Panc1 (cell line): ENCODE measurements at regions not wholly inside any gene's neighbourhood (a gene's known extent, or its start where the extent isn't known, plus 50 kb on each side); places are given as distances from the start of the nearest gene placed in this dataset.

Source experiments
- POLR2AphosphoS5 ChIP-seq: IDR thresholded peaks from 2 replicates; pipeline ENCODE4 v1.6.1; 2012; ENCODE audit warnings: mild to moderate bottlenecking, low read depth, low read length, moderate library complexity
- SIN3A ChIP-seq: IDR thresholded peaks from 2 replicates; pipeline ENCODE4 v1.6.1; 2012; ENCODE audit warnings: low read depth, mild to moderate bottlenecking, low read length, moderate library complexity, borderline replicate concordance; ENCODE audit not compliant: insufficient read depth
- TCF7L2 ChIP-seq: IDR thresholded peaks from 2 replicates; pipeline ENCODE4 v1.6.1; 2011; ENCODE audit warnings: mild to moderate bottlenecking, low read depth, low read length, inconsistent platforms
- TF ChIP-seq, protein P1 (sequence below): fragments of 450-650 bp; IDR thresholded peaks from 2 replicates; pipeline ENCODE4 v1.5.1; 2017; ENCODE audit warnings: mild to moderate bottlenecking
- TF ChIP-seq, protein P2 (sequence below), 2 experiments: IDR thresholded peaks; 2 replicates each; pipeline ENCODE4 v1.6.1; 2011 to 2012; ENCODE audit warnings: low read depth in 2 of 2, control low read depth in 1 of 2, low read length in 1 of 2, mild to moderate bottlenecking in 1 of 2, moderate library complexity in 1 of 2; ENCODE audit not compliant: insufficient read depth in 1 of 2

DNA sequence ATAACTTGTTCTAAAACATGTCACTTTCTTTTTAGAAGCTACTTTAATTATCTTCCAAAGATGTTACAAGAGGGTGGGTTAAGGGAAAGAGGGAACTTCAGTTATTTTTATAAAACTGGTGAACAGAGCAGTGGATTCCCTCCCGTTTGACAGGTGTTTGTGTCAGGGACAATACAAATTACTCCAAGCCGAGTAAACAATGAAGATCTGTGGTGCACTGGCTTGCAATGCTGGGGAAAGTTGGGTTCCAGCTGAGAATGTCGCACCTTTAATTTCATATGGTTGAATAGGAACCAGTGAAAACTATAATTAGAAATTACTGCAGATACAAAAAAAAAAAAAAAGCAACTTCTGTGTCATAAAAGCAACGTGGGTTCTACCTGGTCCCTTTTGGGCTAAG, 98.6 kb upstream of the TTC29 start:
- TF ChIP-seq POLR2AphosphoS5 (no peak), TCF7L2 (no peak), SIN3A (no peak)
- TF ChIP-seq, protein P1, sequence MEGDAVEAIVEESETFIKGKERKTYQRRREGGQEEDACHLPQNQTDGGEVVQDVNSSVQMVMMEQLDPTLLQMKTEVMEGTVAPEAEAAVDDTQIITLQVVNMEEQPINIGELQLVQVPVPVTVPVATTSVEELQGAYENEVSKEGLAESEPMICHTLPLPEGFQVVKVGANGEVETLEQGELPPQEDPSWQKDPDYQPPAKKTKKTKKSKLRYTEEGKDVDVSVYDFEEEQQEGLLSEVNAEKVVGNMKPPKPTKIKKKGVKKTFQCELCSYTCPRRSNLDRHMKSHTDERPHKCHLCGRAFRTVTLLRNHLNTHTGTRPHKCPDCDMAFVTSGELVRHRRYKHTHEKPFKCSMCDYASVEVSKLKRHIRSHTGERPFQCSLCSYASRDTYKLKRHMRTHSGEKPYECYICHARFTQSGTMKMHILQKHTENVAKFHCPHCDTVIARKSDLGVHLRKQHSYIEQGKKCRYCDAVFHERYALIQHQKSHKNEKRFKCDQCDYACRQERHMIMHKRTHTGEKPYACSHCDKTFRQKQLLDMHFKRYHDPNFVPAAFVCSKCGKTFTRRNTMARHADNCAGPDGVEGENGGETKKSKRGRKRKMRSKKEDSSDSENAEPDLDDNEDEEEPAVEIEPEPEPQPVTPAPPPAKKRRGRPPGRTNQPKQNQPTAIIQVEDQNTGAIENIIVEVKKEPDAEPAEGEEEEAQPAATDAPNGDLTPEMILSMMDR, result no peak
- TF ChIP-seq, protein P2, sequence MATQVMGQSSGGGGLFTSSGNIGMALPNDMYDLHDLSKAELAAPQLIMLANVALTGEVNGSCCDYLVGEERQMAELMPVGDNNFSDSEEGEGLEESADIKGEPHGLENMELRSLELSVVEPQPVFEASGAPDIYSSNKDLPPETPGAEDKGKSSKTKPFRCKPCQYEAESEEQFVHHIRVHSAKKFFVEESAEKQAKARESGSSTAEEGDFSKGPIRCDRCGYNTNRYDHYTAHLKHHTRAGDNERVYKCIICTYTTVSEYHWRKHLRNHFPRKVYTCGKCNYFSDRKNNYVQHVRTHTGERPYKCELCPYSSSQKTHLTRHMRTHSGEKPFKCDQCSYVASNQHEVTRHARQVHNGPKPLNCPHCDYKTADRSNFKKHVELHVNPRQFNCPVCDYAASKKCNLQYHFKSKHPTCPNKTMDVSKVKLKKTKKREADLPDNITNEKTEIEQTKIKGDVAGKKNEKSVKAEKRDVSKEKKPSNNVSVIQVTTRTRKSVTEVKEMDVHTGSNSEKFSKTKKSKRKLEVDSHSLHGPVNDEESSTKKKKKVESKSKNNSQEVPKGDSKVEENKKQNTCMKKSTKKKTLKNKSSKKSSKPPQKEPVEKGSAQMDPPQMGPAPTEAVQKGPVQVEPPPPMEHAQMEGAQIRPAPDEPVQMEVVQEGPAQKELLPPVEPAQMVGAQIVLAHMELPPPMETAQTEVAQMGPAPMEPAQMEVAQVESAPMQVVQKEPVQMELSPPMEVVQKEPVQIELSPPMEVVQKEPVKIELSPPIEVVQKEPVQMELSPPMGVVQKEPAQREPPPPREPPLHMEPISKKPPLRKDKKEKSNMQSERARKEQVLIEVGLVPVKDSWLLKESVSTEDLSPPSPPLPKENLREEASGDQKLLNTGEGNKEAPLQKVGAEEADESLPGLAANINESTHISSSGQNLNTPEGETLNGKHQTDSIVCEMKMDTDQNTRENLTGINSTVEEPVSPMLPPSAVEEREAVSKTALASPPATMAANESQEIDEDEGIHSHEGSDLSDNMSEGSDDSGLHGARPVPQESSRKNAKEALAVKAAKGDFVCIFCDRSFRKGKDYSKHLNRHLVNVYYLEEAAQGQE (IDR thresholded peaks at IDR 0.05; ENCODE audit: insufficient read depth in 1 of 2, low read depth in 2 of 2, low read length in 1 of 2), result no peak
